Stimulated activated CD4-positive, alpha-beta T cell treated with anti-CD3 and anti-CD28 coated beads, TNF-alpha, amount 100 ng/mL, for 1 hour (primary cell): ENCODE measurements at regions not wholly inside any gene's neighbourhood (a gene's known extent, or its start where the extent isn't known, plus 50 kb on each side); places are given as distances from the start of the nearest gene placed in this dataset.

Experiments
- DNase-seq, 3 donors: peaks; one replicate each; pipeline ENCODE4 v3.0.0-alpha.2; 2020; ENCODE audit warnings: low read depth in 3 of 3, low spot score in 1 of 3

DNA sequence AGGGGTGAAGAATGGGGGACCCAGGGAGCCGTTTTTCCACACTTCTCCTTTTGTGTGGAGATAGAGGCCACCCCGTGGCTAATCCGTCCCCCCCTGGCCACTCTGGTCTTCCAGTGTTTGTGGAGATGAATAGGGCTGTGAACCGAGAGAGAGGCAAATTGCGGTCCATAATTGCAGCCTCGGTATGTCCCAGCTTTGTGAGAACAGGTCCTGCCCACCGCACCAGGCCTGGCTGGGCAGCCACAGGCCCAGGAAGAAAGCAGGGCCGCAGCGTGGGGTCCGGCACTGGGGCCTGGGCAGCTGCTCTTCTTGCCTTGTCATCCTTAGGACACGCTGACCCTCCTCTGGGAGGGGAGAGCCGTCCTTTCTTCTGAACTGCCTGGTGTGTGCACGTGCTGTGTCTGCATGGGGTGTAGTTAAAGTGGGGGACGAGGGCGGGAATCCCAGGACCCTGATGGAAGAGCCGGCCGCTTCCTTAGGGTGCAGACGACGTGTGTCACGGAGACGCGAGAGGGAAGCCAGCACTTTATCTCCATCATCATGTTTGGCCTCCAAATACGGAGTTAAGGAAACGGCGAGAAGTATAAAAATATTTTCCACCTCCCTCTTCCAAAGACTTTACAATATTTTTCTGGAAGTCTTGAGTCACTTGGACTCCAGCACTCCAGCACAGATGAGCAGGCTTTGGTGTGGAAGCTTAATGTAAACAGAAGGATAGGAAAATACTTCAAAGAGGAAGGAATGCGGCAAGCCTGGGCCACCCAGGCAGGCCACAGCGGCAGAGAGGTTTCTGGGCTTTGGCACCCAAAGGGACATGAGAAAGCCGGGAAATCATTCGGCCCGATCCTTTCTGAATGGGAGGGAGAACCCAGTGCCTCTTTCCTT is 1248.4 kb downstream of the BRD1 start:
- DNase-seq = no peak

DNA sequence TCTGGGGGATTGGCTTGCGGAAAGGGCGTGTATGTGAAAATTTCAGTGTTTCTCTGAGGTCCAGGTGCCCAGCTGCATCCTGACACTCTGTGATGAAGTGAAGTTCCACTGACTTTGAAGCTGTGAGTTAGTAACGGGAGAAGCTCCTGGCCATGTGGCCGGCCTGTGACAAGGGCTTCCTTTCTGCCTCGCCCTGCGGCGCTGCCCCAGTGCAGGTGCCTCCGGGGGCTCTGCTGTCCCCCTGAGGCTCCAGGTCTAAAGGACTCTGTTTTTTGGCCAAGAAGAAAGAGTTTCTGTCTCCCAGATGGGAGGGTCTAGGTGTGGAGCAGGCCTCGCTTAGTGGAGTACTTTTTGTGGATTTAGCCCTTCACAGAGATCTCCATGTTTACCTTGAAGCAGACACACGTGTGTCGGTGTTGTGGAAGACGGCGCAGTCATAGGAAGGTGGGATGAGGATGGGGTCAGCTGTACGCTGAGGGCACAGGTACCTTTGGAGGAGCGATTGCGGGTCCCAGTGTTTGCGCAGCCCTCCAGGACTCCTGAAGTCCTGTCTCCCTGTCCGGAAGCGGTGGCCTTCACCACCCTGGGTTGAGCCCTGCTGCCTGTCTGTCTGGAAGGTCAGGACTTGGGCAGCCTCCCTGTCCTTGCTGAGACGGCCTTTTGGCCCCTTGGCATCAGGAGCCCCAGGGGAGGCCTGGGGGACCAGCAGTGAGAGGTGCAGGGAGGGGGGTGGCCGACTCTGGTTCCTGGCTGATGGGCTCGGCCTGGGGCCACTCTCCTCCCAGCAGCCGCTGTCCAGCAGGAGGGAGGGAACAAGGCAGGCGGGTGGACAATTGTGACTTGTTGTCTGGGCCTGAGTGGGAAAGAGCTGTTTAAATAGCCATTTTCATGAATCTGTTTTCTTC is 1249.3 kb downstream of the BRD1 start:
- DNase-seq = no peak

DNA sequence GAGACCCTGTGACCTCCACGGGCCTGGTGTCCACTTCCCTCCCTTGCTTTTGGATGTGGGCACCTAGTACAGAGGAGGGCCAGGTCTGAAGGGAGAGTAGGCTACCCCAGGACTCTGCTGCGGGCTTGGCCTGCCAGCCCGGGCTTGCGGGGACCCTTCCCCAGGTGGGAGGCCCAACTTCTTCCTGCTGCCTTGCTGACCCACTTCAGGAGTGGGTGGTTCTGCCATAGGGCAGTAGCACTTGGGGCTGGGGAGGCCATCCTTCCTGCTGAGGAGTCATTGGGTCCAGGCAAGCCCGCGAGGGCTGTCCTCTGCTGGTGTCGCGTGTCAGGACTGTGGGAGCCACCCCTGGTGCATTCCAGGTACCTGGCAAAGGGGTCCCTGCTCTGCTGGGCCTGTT is 1250.0 kb downstream of the BRD1 start:
- no peak for DNase-seq

DNA sequence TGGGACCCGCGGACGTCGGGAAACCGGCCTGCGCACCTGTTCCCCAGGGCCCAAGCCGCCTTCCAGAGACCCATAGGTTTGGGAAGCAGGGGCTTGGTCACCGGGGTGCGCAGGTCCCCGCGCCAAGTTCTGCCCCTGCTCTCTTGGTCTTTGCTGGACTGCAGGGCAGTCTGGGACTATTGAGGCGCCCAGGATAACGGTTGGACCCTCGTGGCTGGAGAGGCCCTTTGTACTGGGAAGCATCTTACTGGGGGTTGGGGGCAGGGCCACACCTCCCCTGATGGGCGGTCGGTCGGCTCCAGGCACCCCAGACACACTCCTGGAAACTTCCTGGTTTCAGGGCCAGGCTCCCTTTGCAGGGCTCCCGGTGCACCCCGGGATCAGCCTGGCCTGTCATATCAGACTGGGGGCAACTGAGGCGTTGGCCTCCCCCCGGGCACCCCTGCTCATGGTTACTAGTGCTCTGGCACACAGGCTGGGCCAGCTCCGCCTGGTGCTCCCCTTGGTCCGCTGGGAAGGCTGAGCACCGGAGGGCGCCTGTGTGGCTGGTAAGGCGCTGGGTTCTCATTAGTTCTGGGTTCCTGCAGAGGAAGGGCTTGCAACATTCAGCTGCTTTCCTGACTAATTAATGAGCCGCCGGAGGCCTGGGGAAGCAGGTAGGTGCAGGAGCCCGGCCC is 1250.5 kb downstream of the BRD1 start:
- no peak for DNase-seq

DNA sequence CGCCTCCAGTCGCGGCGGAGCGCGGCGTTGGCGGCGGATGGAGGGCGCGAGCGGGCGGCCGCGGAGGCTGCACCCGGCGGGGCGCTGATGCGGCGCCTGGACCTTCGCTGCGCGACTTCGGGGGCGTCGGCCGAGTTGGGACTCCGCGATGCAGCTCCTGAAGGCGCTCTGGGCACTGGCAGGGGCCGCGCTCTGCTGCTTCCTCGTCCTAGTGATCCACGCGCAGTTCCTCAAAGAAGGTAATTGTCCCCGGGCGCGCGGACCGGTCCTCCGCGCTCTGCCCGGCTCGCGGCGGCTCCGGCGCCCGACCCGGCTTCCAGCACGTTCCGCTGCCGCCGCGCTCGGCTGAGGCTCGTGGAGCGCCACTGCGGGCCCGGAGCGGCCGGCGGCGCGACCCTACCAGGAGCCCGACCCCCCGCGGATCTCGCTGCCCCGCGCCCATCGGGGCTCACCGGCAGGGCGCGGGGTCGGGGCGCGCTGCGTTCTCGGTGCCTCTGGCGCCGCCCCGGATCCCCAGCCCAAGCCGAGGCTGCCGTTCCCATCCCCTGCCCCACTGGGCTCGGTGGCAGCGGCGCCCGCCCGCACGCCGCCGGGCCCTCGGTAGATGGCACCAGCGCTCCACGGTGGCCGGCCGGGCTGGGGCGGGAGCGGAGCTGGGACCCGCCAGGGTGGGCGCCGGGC is 1251.2 kb downstream of the BRD1 start:
- no peak for DNase-seq

DNA sequence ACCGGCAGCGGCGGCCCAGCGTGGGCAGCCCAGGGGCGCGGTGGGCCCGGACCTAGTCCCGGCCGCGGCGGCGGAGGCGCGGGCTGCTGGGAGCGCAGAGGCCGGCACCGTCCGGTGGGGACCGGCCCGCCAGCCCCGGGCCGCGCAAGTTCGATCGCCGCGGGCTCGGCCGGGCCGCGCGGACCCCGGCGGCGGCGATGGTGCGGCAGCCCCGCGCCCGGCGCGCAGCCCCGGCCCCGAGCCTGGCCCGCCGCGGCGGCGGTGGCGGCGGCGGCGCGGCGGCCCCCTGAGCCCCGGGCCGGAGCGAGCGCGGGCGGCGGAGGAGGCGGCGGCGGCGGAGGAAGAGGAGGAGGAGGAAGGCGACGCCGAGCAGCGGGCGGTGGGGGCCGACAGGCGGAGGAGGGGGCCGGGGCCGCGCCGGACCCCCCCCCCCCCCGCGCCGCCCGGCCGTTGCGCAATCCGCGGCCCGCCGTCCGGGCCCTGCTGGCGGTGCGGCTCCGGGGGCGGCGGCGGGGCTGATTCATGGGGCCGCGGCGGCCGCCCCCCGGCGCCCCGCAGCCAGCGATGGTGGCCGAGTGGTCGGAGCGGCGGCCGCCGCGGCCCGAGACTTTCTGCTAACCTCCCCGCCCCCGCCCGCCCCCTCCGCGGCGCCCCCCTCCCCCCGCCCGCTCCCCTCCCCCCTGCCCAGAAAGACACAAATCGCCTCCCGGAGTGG is 1251.9 kb downstream of the BRD1 start:
- no peak for DNase-seq

DNA sequence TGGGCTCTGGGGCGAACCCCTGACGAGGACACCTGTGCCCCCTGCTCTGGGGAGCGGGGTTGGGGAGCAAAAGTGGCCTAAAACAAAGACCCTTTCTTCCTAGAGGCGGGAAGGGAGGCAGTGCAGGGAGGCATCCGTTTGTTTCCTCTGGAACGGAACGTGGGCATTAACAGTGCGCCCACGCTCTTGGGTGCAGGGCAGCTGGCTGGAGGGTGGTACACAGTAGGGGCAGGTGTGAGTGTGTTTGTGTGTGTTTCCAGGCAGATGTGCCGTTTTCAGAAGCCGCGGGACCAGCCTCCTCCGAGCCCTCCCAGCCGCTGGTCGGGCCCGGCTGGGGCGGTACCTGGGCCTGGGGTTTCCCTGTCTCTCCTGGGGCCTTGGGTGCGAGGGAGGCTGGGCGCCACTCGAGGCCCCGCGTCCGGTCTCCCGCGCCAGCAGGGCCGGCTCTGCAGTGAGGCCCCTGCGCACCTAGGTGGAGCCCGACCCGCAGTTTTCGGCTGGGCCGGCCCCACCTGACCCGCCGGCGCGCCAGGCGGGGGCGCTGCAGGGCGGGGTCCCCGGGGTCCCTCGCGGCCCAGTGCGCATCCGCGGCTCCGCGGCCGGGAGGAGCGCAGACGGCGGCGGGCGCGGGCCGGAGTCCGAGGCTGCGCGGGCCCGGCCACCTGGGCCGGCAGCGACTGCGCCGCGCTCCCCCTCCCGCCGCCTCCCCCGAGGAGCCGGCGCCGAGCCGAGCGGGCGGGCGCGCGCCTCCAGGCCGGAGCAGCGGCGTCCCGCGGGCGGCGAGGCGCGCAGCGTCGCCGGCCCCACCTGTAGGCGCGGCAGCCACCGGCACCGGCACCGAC is 1252.7 kb downstream of the BRD1 start:
- DNase-seq = no peak

DNA sequence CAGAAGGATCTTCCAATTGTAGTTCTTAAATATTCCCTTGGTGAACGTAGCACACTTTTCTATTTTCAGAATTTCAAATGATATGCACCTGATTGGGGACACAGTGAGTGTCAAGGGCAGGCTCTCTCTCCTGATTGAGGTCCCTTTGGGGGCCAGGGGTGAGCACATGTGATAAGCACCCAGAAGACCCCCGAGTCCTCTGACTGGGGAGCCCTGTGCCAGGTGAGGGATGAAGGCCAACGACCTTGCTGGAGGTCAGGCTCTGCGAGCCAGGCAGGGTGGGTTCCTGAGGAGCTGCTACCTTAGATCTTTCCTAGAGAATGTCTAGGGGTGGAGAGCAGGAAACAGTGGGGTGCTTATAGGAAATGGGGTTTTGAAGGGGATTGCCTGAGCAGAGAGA is 1253.9 kb downstream of the BRD1 start:
- DNase-seq = no peak

DNA sequence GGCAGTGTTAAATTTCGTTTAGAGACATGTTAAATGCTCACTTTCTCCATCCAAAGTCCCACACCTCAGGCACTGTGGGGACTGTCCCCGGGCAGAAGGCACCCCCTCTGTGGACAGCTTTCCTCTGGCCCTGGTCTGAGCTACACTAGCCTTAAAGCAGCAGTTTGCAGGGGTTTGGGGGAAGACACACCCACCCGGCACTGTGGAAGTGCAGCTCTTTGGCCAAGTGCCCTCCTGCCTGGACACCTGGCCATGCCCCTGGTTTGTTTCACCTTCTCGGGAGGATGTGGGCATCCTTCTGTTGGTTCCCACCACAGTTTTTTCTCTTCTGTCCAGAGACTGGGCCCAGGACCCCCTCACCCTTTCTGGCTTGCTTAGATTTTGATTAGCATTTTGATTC is 1254.7 kb downstream of the BRD1 start:
- no peak for DNase-seq

DNA sequence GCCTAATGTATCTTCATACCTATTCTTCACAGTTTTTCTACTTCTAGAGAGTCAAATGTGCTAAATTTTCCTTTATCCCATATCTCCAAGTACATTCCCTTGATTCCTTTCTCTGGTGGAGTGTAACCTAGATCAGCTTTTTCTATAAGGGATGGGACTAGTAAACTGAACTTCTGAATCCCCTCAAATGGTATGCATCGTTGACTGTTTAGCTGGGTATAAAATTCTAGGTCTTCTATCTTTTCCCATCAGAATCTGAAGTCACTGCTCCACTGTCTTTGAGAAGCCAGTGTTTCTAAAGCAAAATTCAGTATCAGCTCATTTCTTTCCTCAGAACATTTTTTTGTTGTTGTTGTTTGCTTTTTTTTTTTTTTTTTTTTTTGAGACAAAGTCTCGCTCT is 1256.8 kb downstream of the BRD1 start:
- no peak for DNase-seq

DNA sequence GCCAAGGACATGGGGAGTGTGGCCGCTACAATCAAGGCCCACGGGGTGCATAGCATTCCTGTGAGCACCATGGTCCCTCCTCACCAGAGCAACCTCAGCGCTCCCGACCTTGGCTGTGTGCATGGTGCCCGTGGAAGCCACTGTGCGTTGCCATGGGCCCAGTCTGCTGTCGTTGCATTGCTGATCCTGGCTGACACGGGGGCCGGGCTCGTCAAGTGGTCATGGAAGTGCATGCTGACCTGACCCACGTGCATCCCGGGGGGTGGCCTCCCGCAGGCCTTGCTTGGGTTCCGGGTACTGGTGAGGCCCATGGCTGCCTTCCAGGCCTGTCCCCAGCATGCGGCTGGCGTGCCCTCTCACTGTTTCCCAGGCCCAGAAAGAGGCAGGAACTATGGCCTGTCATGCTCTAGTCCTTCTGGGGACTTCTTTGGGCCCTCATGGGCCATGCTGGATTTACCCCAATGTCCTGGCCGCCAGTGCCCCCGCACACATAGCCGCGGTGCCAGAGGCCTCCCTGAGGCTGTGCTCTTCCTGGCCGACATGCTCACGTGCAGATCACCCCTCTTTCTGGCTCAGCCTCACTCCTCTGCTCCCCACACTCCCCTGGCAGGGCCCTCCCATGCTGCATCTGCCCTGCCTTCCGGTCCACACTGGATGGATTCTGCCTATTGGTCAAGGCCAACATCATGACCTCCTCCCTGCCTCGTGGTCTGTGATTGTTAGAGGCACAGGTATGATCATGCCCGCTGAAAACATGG is 1258.0 kb downstream of the BRD1 start:
- no peak for DNase-seq

DNA sequence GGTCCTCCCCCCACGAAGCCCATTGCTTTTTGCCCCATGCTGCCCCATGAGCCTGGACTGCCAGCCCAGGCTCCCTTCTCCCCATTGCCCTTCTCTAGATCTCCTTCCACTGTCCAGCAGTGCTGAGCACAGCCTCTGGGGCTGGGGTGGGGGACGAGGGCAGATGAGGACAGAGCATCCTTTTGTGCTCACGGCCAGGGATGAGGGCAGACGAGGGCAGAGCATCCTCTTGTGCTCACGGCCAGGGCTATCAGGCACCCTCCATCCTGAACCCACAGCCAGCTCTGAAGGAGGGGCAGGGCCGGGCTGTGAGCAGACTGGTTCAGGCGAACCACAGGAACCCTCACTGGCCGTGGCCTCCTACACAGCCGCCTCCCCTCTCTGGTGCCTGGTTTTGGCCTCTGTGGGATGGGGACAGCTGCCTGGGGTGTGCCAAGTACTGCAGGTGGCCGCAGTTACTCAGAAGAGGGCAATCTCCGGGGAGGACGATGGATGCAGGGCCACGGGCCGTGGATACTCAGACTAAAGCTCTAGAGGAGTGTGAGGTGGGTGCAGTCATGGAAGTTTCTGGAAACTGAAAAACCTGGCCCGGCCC is 1258.8 kb downstream of the BRD1 start:
- DNase-seq = no peak

DNA sequence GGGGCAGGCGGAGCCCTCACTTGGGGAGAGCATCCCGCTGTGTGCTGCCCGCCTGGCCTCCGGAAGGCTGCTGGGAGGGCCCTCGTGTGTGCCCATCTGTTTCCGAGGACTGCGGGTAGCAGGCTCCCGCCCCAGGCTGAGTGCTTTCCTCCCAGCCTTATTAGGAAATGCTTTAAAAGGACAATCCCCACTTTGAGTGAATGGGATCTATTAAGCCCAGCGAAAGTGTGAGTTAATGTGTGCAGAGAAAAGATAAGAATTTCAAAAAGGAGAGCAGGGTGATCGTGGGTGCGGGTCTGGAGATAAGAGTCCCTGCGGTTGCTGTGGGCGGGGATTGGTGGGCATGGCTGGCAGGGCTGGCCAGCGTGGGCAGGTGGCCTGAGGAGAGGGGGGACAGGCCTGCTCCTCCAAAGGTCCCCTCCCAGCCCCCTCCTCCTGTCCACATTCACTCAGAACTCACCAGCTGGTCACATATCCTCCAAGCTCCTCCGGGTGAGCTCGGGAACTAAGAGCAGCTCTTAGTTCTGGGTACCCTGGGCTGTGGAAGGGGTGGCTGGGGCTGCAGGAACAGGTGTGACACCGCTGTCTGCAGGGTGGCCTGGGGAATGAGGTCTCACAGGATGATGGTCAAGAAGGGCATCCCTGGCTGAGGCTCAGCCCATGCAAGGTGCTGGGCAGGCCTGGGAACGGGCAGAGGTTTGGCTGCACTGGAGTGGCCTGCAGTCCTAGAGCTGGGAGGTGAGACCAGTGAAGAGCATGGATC is 1260.3 kb downstream of the BRD1 start:
- no peak for DNase-seq

DNA sequence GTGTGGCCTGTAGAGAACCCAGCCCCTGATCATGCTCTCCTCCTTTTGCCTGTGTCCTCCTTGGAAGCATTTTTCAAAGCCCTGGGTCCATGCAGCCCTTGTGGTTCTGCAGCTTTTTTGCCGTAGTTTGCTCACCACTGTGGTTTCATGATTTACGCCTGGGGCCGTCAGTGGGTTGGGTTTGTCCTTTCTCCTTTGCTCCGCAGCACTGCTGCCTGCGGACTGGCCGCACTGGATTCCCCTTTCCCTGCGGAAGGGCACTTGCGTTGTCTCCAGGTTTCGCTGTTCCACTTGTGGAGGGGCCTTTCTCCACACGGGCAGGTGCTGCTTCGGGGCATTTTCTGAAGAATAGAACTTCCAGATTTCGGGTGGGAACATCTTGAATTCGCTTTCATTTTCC is 1260.9 kb downstream of the BRD1 start:
- DNase-seq = no peak

DNA sequence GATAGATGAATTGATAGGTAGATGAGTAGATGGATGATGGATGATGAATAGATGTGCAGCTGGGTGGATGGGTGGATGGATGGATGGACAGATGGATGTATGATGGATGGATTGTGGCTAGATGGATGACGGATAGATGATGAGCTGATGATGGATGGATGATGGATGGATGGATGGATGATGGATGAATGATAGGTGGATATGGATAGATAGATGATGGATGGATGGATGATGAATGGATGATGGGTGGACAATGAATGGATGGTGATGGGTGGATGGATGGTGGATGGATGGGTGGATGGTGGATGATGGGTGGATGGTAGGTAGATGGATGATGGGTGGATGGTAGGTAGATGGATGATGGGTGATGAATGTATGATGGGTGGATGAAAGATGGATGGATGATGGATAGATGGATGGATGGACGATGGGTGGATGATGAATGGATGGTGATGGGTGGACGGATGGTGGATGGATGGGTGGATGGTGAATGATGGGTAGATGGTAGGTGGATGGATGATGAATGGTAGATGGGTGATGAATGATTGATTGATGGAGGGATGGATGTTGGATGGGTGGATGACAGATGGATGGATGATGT is 1261.7 kb downstream of the BRD1 start:
- DNase-seq = no peak

DNA sequence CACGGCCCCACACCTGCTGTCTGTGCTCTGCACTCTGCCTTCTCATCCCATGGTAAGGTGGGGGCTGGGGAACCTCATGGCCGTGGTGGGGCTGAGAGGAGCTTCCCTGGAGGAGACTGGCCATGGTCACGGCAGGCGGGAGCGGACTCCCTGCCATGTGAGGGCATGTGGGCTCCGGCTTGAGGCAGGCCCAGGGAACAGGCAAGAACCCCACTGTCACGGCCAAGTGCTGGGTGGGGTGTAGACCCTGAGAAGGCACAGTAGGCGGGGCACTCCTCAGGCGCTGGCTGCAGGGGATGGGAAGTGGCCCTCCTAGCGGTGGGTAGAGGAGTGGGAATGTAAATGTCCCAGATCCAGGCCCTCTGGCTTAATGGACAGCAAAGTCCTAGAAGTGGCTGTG is 1262.7 kb downstream of the BRD1 start:
- no peak for DNase-seq

DNA sequence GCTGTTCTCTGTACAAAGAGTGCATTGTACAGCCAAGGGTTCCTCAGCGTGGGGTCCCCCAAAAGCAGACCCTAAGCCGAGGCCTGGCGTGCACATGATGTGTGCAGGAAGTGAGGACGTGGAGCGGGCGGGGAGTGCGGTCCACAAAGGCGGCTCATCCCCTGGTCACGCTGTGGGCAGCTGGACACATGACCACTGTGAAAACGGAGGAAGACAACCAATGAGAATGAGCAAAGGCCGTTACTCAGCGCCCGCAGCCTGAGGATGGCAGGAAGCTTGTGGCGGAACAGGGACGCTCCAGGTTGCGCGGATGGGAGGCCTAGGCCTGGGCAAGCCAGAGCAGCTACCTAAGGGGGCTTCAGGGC is 1263.7 kb downstream of the BRD1 start:
- no peak for DNase-seq
